ENCODE measurements at regions not wholly inside any gene's neighbourhood (a gene's known extent, or its start where the extent isn't known, plus 50 kb on each side); places are given as distances from the start of the nearest gene placed in this dataset. TPM values are rescaled to one million over a fixed set of nuclear protein-coding genes. Genes with fewer than 3 reads are reported as not detected.

Small RNA genes in the stretch of these regions (small RNA-seq; reads per million reads assigned to genes)
- gene RNU6-452P (ENCODE audit: insufficient read length, low read depth) (not detected), gene RNU6-666P (ENCODE audit: insufficient read length, low read depth) (not detected), gene TRIAP1P1 (ENCODE audit: insufficient read length, low read depth) (not detected)

Data from CD14-positive monocyte (primary cell).